ENCODE measurements at regions not wholly inside any gene's neighbourhood (a gene's known extent, or its start where the extent isn't known, plus 50 kb on each side); places are given as distances from the start of the nearest gene placed in this dataset.
A peak's percentile ranks its signal among the peaks of the same experiment; 100 is the strongest.

DNA sequence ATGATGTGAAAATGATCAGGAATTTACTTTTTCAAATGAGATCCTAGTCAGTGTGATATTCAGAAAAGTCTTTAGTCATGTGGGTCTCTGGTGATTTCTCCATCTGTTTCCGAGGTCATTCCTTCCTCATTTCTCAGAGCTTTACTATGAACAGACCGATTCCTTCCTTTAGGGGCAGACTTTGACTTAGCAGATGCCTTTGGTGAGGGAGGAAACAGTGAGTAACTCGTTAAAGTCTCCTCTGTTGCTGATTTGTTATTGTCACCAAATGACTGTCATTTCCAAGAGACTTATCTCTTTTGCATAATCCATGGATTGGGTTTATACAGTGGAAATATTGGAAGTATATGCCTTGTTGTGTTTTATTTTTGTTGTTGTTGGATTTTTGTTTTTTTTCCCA lies 76.2 kb upstream of the CD99 start:
- TF ChIP-seq, protein P1, sequence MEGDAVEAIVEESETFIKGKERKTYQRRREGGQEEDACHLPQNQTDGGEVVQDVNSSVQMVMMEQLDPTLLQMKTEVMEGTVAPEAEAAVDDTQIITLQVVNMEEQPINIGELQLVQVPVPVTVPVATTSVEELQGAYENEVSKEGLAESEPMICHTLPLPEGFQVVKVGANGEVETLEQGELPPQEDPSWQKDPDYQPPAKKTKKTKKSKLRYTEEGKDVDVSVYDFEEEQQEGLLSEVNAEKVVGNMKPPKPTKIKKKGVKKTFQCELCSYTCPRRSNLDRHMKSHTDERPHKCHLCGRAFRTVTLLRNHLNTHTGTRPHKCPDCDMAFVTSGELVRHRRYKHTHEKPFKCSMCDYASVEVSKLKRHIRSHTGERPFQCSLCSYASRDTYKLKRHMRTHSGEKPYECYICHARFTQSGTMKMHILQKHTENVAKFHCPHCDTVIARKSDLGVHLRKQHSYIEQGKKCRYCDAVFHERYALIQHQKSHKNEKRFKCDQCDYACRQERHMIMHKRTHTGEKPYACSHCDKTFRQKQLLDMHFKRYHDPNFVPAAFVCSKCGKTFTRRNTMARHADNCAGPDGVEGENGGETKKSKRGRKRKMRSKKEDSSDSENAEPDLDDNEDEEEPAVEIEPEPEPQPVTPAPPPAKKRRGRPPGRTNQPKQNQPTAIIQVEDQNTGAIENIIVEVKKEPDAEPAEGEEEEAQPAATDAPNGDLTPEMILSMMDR (IDR thresholded peaks at IDR 0.05): peak in 2 of 5 experiments; percentile 9 to 18
- TF ChIP-seq POLR2A (IDR thresholded peaks at IDR 0.05) (no peak), POLR2AphosphoS5 (IDR thresholded peaks at IDR 0.05) (no peak)
